Stimulated activated naive CD8-positive, alpha-beta T cell treated with anti-CD3 and anti-CD28 coated beads, Interleukin-15, amount 100 ng/mL, for 72 hours (primary cell): ENCODE measurements at regions not wholly inside any gene's neighbourhood (a gene's known extent, or its start where the extent isn't known, plus 50 kb on each side); places are given as distances from the start of the nearest gene placed in this dataset.

ENCODE experiments used
- ATAC-seq: fragments of 150-1000 bp; cut with Tn5 transposase; 2 replicates; pipeline ENCODE4 v1.10.0; 2021; ENCODE audit warnings: mild to moderate bottlenecking, moderate library complexity
- DNase-seq, 2 donors: peaks; one replicate each; pipeline ENCODE4 v3.0.0; 2021 to 2022
- H3K27ac Mint-ChIP-seq, 2 donors: one replicate each; pipeline ENCODE4 v1.8.0; 2022; ENCODE audit warnings: mild to moderate bottlenecking in 2 of 2, mixed read lengths in 2 of 2, moderate library complexity in 2 of 2
- H3K27me3 Mint-ChIP-seq: one replicate; pipeline ENCODE4 v1.8.0; 2022; ENCODE audit warnings: mixed read lengths
- H3K4me1 Mint-ChIP-seq: one replicate; pipeline ENCODE4 v1.8.0; 2022; ENCODE audit warnings: mild to moderate bottlenecking, mixed read lengths
- H3K4me3 Mint-ChIP-seq, 2 donors: one replicate each; pipeline ENCODE4 v1.8.0; 2022; ENCODE audit warnings: mild to moderate bottlenecking in 2 of 2, mixed read lengths in 2 of 2, moderate library complexity in 1 of 2
- H3K9me3 Mint-ChIP-seq, 2 donors: one replicate each; pipeline ENCODE4 v1.8.0; 2022; ENCODE audit warnings: mixed read lengths in 2 of 2

DNA sequence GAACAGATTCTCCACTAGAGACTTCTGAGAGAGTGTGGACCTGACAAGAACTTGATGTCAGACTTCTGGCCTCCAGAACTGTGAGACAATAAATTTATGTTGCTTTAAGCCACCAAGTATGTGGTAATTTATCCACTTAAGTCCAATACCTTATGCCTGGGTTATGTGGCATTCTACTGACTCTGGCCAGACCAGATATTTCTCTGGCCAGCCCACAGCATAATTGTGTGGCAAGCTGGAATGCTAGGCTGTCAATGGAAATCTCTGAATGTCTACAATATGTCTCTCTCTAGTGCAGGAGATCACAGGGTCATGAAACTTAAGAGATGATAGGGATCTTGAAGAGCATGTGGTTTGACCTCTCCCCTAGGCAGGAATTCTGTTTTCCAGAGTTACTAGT, 251.0 kb downstream of the ZNF674 start:
- no peaks in the 10 kb centered on the region for H3K4me1 Mint-ChIP-seq
- H3K27me3 Mint-ChIP-seq: no peaks in the 10 kb centered on the region
- no peak overlapping the region for H3K4me3 Mint-ChIP-seq
- no peaks in the 10 kb centered on the region for H3K9me3 Mint-ChIP-seq
- no peak for DNase-seq
- no peak overlapping the region for H3K27ac Mint-ChIP-seq
- ATAC-seq: no peak

DNA sequence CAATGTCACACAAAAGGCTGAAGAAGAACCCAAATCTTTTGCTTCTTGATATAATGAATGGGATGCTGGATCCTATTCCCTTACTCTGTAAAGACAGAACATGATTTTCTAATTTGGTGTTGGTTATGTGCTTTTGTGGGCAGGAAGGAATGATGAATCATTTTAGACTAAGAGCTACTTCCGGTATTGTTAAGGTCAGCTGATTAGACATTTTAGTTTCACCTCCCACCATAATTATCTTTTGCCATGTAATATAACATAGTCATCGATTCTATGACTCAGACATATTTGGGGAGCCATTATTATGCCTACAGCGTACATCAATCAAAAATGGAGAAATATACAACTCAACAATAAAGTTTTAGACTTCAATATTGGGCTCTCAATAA, 265.3 kb downstream of the ZNF674 start:
- H3K27me3 Mint-ChIP-seq: no peaks in the 10 kb centered on the region
- H3K4me3 Mint-ChIP-seq: no peak overlapping the region
- H3K9me3 Mint-ChIP-seq: no peaks in the 10 kb centered on the region
- no peak overlapping the region for H3K27ac Mint-ChIP-seq
- peaks cover 13% of the 10 kb centered on the region for H3K4me1 Mint-ChIP-seq
- ATAC-seq (peak; percentile 66), DNase-seq (no peak)

DNA sequence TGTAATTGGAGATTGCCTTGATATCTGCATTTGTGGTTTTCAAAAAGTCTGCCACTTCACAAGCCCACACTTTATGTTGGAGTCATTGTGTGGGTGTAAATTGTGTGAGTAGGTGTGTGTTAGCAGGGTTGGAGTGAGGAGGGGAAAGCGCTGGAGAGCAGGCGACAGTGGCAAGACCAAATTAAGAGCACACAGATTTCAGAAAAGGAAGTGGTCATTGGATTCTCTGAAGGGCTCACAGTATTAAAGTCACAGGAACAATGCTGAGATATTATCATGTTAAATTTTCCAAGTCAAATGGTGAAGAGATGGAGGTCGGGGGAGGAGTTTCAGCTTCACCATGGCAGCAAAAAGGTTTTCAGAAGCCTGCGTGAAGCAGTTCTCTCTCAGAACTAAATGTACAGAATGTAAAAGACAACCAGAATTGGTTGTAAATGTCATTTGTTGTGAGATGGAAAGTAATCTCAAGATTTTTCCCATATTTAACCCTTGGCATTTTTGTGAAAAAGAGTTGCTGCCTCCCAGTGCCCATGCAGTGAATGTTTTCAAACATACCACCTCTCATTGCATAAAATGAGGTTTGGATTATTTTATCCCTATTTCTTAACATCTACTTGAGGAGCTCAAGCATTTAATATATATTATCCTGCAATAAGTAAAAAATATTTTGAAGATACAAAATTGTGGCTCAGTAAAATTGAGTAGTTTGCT, 265.9 kb downstream of the ZNF674 start:
- H3K27ac Mint-ChIP-seq: peak overlapping the region in 1 of 2 donors; percentile 58
- peak overlapping the region; percentile 60 to 69 for H3K4me3 Mint-ChIP-seq
- no peaks in the 10 kb centered on the region for H3K27me3 Mint-ChIP-seq
- H3K9me3 Mint-ChIP-seq: no peaks in the 10 kb centered on the region
- DNase-seq (peak in 1 of 2 donors; percentile 7), ATAC-seq (peak; percentile 55)
- H3K4me1 Mint-ChIP-seq: peaks cover 13% of the 10 kb centered on the region

DNA sequence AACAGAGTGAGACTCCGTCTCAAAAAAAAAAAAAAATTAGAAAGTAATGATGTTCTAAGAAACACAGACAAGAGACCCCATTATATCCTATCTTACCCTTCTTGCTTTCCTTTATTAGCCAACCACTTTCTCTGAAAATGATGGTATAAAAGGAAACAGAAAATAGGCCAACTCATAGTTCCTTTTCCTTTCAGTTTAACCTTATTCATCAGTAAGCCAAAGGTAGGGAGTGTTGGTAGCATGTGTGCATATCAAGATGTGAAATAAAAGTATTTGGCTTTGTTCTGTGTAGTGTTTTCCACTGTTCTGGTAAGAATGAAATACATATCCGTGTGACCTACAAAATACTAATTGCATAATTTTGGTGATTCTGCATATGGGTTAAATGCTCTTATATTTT, 266.6 kb downstream of the ZNF674 start:
- ATAC-seq: no peak
- DNase-seq: no peak
- Mint-ChIP-seq H3K4me3 (peak overlapping the region; percentile 60 to 69), H3K27ac (no peak overlapping the region), H3K9me3 (peaks cover 0 to 4% of the 10 kb centered on the region in 2 donors), H3K4me1 (peaks cover 13% of the 10 kb centered on the region), H3K27me3 (no peaks in the 10 kb centered on the region)

DNA sequence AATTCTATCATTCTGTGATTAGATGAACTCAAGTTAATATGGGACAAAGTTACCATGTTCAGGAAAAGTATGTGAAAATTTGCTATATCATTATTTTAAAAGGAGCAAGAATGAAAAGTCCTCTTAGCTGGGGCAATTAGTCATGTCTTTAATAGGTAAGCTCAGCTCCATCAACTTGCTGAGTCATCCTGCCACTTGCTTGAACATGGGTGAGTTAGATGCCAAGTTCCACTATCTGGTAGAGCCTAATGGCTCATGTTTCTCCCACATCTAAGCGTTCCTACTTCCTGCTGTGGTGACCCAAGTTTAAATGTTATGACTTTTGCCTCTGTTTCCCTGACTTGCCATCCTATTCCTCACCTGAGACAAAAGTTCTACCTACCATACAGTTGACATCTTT, 276.8 kb downstream of the ZNF674 start:
- H3K9me3 Mint-ChIP-seq: peaks cover 0 to under 1% of the 10 kb centered on the region in 2 donors
- H3K27ac Mint-ChIP-seq: no peak overlapping the region
- no peak overlapping the region for H3K4me3 Mint-ChIP-seq
- H3K4me1 Mint-ChIP-seq: no peaks in the 10 kb centered on the region
- no peaks in the 10 kb centered on the region for H3K27me3 Mint-ChIP-seq
- ATAC-seq (peak; percentile 65), DNase-seq (no peak)

DNA sequence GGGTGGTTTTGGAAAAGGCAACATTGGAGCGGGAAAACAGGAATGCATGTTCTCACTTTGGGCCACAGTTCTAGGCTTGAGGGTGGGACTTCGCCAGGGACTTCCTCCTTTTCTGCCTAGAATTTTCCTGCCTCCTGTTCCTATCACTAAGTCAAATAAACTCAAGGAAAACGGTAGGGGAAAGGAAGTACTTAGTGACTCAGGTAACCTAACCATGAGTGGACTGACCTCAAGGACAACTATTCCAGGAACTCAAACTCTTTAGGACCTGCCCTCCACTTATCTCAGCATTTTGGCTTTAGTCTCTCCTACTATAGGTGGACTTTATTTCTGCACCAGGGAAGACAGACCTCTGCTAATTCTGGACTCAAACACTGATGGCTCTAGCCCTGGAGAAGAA, 281.7 kb downstream of the ZNF674 start:
- H3K9me3 Mint-ChIP-seq: no peaks in the 10 kb centered on the region
- DNase-seq (no peak), ATAC-seq (no peak)
- no peak overlapping the region for H3K4me3 Mint-ChIP-seq
- H3K27ac Mint-ChIP-seq: no peak overlapping the region
- no peaks in the 10 kb centered on the region for H3K27me3 Mint-ChIP-seq
- no peaks in the 10 kb centered on the region for H3K4me1 Mint-ChIP-seq

DNA sequence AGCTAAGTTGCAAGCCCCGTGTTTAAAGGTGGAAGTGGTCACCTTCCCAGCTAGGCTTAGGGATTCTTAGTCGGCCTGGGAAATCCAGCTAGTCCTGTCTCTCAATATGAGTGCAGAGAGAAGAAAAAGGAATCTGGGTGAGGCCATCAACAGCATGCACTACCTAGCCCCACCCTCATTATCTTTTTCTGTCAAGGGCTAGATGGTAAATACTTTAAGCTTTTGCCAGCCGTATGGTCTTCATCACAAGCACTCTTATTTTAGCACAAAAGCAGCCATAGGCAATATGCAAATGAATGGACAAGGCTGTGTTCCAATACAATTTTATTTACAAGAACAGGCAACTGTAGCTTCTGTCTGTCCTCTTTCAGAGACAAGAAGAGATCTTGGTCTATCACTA, 282.9 kb downstream of the ZNF674 start:
- H3K27me3 Mint-ChIP-seq: no peaks in the 10 kb centered on the region
- no peaks in the 10 kb centered on the region for H3K9me3 Mint-ChIP-seq
- H3K4me1 Mint-ChIP-seq: peaks cover 6% of the 10 kb centered on the region
- H3K4me3 Mint-ChIP-seq: no peak overlapping the region
- ATAC-seq (no peak), DNase-seq (no peak)
- no peak overlapping the region for H3K27ac Mint-ChIP-seq

DNA sequence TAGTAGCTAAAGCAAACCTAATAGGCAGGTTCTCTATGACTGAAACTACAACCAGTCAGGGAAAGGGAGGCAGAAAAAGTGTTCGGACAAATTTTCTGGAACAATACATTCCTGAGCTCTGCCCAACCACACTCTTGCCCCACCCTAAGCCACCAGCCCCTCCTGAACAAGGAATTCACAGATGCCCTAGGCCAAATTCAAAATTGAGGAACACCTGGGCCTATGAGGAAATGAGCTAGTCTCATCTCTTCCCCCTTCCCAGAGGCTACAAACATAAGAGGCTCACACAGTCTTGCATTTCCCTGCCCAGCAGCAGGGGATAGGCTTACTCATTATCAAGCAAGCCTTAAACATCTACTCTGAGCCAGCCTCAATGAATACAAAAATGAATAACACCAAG, 284.7 kb downstream of the ZNF674 start:
- Mint-ChIP-seq H3K27me3 (no peaks in the 10 kb centered on the region), H3K4me1 (peaks cover 10% of the 10 kb centered on the region), H3K27ac (no peak overlapping the region), H3K9me3 (peaks cover 0 to 5% of the 10 kb centered on the region in 2 donors), H3K4me3 (no peak overlapping the region)
- ATAC-seq: no peak
- no peak for DNase-seq

DNA sequence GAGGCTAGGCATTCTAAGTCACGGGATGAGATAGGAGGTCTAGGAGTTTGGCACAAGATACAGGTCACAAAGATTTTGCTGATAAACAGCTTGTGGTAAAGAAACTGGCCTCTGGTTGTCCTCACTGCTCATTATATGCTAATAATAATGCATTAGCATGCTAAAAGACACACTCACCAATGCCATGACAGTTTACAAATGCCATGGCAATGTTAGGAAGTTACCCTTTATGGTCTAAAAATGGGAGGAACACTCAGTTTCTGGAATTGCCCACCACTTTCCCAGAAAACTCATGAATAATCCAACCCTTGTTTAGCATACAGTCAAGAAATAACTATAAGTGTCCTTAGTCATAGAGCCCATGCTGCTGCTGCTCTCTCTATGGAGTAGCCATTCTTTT, 286.9 kb downstream of the ZNF674 start:
- DNase-seq (no peak), ATAC-seq (no peak)

DNA sequence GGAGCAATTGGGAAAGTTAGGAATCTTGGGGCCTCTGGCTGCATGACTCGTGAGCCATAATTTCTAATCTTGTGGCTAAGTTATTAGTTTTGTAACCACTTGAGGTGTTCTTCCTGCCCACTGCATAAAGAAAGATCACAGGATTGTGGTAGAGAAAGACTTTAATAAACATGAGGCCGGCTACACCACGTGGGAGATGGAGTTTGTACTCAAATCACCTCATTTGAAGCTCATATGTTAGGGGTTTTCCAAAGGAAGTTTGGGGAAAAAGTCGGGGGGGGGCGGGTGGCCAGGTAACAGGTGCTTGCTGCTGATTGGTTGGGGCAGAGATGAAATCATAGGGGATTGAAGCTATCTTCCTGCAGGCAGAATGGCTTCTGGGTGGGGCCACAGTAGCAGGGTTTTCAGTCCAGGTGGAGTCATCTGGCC, 287.8 kb downstream of the ZNF674 start:
- no peak for ATAC-seq
- peaks cover 0 to 6% of the 10 kb centered on the region in 2 donors for H3K9me3 Mint-ChIP-seq
- no peak overlapping the region for H3K27ac Mint-ChIP-seq
- no peaks in the 10 kb centered on the region for H3K27me3 Mint-ChIP-seq
- H3K4me3 Mint-ChIP-seq: no peak overlapping the region
- DNase-seq: no peak
- H3K4me1 Mint-ChIP-seq: peaks cover 10% of the 10 kb centered on the region

More for the DNA sequence above, 286.9 kb downstream of the ZNF674 start:
- Mint-ChIP-seq H3K4me3 (no peak overlapping the region), H3K9me3 (peaks cover 0 to 6% of the 10 kb centered on the region in 2 donors), H3K27ac (no peak overlapping the region), H3K27me3 (no peaks in the 10 kb centered on the region), H3K4me1 (peaks cover 10% of the 10 kb centered on the region)

DNA sequence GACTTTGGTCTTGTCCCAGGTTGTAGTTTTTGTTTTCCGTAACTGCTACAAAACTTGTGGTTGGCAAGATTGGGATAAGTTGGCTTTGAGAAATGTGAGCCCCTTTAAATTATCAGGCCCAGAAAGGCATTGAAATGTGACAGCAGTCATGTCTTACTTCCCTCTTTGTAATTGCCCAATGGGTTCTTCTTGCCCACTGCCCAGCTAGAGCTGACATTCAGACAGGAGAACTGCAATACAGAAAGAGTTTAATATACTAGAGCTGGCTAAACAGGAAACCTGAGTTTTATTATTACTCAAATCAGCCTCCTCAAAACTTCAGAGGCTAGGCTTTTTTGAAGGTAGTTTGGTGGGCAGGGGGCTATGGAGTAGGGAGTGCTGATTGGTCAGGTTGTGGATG, 288.3 kb downstream of the ZNF674 start:
- ATAC-seq (no peak), DNase-seq (no peak)
- Mint-ChIP-seq H3K9me3 (peaks cover 0 to 6% of the 10 kb centered on the region in 2 donors), H3K27ac (no peak overlapping the region), H3K27me3 (no peaks in the 10 kb centered on the region), H3K4me3 (no peak overlapping the region), H3K4me1 (peaks cover 10% of the 10 kb centered on the region)

DNA sequence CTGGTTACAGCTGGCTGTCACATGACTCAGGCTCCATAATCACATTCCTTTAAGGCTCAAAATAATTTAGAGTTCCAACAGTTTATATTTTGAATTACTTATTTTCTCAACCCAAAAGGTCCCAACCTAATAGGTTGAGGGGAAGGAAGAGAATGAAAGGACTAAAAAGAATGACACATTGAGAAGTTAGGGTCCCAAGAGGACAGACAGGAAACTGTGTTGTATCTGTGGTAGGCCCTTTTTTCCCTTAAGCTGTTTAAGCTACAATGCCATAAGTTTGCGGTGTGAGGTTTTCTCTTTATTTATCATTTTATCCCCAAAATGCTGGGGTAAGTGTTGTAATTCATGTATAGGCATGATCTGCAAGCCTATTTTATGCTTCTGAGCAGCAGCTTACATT, 290.2 kb downstream of the ZNF674 start:
- Mint-ChIP-seq H3K4me1 (peaks cover 10% of the 10 kb centered on the region), H3K27ac (no peak overlapping the region), H3K9me3 (peaks cover 0 to 6% of the 10 kb centered on the region in 2 donors), H3K4me3 (no peak overlapping the region), H3K27me3 (no peaks in the 10 kb centered on the region)
- ATAC-seq (no peak), DNase-seq (no peak)

DNA sequence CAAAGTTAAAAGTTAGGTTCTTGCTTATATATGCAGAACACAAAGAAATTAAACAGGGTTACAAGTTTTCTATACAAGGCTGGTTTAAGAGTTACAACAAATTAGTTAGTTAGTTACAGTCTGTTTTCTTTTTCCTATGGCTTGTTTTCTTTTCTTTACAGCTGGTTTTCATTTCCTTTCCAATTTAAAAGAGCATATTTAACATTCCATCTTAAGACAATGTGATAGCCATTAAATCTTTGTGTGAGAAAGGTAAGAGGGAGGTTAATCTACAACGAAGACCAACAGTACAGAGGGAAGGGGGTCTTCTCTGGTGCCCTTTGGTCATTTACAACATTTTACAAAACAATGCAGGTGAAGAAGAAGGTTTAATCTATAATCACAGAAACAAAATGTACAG, 290.6 kb downstream of the ZNF674 start:
- Mint-ChIP-seq H3K4me3 (no peak overlapping the region), H3K9me3 (peaks cover 0 to 6% of the 10 kb centered on the region in 2 donors), H3K27me3 (no peaks in the 10 kb centered on the region), H3K4me1 (peaks cover 10% of the 10 kb centered on the region), H3K27ac (no peak overlapping the region)
- ATAC-seq: no peak
- DNase-seq: no peak

DNA sequence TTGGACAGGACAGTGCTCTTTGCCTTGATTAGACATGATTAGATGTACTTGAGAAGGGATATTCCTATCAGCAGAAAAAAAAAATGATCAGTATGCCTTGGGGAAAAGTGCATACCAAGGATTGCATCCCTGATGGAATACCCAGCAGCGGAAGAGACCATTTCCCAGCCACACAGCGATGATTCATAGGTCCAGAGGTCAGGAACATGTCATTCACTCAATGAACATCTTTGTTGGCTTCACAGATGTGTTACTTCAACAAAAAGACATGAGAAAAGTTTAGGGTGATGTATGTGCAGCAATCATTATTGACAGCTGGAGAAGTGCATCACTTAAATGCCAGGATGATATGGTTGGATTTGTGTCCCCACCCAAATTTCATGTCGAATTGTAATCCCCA, 293.5 kb downstream of the ZNF674 start:
- ATAC-seq (no peak), DNase-seq (no peak)
- no peaks in the 10 kb centered on the region for H3K4me1 Mint-ChIP-seq
- no peak overlapping the region for H3K4me3 Mint-ChIP-seq
- no peaks in the 10 kb centered on the region for H3K27me3 Mint-ChIP-seq
- H3K27ac Mint-ChIP-seq: no peak overlapping the region
- peaks cover 0 to 6% of the 10 kb centered on the region in 2 donors for H3K9me3 Mint-ChIP-seq

DNA sequence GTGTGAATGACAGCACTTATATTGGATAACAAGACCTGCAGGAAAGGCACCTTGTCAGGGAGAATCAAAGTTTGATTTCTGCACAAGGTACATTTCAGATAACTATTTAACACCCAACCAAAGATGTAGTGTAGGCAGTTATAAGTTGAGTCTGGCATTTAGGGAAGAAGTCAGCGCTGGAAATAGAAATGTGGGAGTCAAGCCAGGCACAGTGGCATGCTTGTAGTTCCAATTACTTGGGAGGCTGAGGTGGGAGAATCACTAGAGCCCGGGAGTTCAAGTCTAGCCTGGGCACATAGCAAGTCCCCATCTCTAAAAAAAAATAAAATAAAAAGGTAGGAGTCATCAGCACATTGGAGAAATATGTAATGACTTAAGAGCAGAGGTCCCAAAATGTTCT, 295.1 kb downstream of the ZNF674 start:
- no peaks in the 10 kb centered on the region for H3K4me1 Mint-ChIP-seq
- no peaks in the 10 kb centered on the region for H3K9me3 Mint-ChIP-seq
- no peak overlapping the region for H3K4me3 Mint-ChIP-seq
- ATAC-seq: no peak
- H3K27me3 Mint-ChIP-seq: no peaks in the 10 kb centered on the region
- no peak for DNase-seq
- H3K27ac Mint-ChIP-seq: no peak overlapping the region

DNA sequence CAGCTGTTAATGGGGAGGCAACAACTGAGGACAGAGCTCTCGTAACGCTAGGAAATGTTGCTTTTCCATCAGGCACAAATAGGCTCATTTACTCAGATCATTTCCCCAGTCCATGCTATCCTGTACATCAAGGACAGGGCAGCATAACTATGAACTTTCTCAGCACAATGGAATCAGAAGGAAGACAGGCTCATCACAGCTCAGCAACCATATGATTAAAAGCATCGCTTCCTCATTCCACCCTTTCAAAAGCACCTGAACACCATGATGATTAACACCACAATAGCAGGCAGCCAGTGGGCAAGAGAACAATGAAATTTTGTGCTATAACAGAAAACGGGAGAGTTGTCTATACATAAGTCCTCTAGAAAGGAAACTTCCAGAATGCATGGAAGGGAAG, 297.8 kb downstream of the ZNF674 start:
- no peaks in the 10 kb centered on the region for H3K9me3 Mint-ChIP-seq
- no peaks in the 10 kb centered on the region for H3K27me3 Mint-ChIP-seq
- ATAC-seq (no peak), DNase-seq (no peak)
- H3K4me1 Mint-ChIP-seq: no peaks in the 10 kb centered on the region
- H3K4me3 Mint-ChIP-seq: no peak overlapping the region
- H3K27ac Mint-ChIP-seq: no peak overlapping the region

DNA sequence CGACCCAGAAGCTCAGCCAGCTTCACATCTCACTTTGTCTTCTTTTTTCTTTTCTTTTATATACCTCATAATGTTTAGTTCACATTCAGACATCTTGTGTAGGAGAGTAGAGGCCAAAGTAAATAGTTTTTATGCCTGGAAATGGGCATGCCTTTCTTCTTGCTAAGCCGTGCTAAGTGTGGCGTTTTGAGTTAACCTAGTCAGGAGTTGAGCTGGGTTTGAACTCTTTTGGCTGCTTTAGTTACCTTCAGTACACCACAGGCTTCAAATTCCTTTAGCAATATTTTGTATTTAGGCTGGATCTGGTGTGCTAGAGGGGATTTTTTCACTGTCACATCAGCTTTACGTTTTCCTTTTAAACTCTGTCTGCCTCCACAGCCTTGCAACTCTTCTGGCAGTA, 300.8 kb downstream of the ZNF674 start:
- Mint-ChIP-seq H3K27me3 (no peaks in the 10 kb centered on the region), H3K4me1 (no peaks in the 10 kb centered on the region)

More for the DNA sequence above, 300.8 kb downstream of the ZNF674 start:
- no peak for ATAC-seq
- Mint-ChIP-seq H3K9me3 (no peaks in the 10 kb centered on the region), H3K4me3 (no peak overlapping the region), H3K27ac (no peak overlapping the region)
- DNase-seq: no peak
